Lung (tissue), 11 donors: ENCODE measurements at regions not wholly inside any gene's neighbourhood (a gene's known extent, or its start where the extent isn't known, plus 50 kb on each side); places are given as distances from the start of the nearest gene placed in this dataset.

Experiments used
- ATAC-seq: fragments of 200-7000 bp; cut with Tn5 transposase; one replicate; pipeline ENCODE4 v1.9.1; 2020; ENCODE audit warnings: moderate number of reproducible peaks; ENCODE audit not compliant: insufficient read depth, low FRiP score
- DNase-seq, 3 donors: peaks; one replicate each; pipeline ENCODE4 v3.0.0-alpha.2; 2013 to 2017
- H3K27ac ChIP-seq, 2 donors: one replicate each; pipeline ENCODE4 v1.5.1; 2013; ENCODE audit warnings: mild to moderate bottlenecking in 2 of 2, moderate library complexity in 2 of 2, control low read depth in 1 of 2, inconsistent platforms in 1 of 2, low read depth in 1 of 2, low read length in 1 of 2
- H3K27me3 ChIP-seq, 3 donors: one replicate each; pipeline ENCODE4 v1.5.1; 2013; ENCODE audit warnings: low read length in 2 of 3; ENCODE audit not compliant: control insufficient read depth in 3 of 3, insufficient read depth in 3 of 3
- H3K36me3 ChIP-seq, 4 donors: one replicate each; pipeline ENCODE4 v1.5.1; 2013; ENCODE audit warnings: low read length in 4 of 4, mild to moderate bottlenecking in 1 of 4, moderate library complexity in 1 of 4; ENCODE audit not compliant: control insufficient read depth in 4 of 4, insufficient read depth in 4 of 4
- H3K4me1 ChIP-seq, 5 donors: one replicate each; pipeline ENCODE4 v1.5.1; 2013; ENCODE audit warnings: low read length in 5 of 5, mild to moderate bottlenecking in 2 of 5, moderate library complexity in 1 of 5; ENCODE audit not compliant: control insufficient read depth in 5 of 5, insufficient read depth in 5 of 5
- H3K4me3 ChIP-seq: one replicate; pipeline ENCODE4 v1.5.1; 2013; ENCODE audit warnings: mild to moderate bottlenecking, control low read depth, moderate library complexity
- H3K9ac ChIP-seq, 2 donors: one replicate each; pipeline ENCODE4 v1.5.1; 2013; ENCODE audit warnings: low read length in 2 of 2, control low read depth in 1 of 2; ENCODE audit not compliant: insufficient read depth in 1 of 2
- H3K9me3 ChIP-seq, 4 donors: one replicate each; pipeline ENCODE4 v1.5.1; 2013; ENCODE audit warnings: low read length in 3 of 4, mild to moderate bottlenecking in 1 of 4, moderate library complexity in 1 of 4; ENCODE audit not compliant: control insufficient read depth in 4 of 4, insufficient read depth in 3 of 4
- WGBS, 2 donors: extraction: QIAGEN DNeasy Blood & Tissue Kit; methylation state at CpG; one replicate each; pipeline ENCODE4 v1.1.7; 2013; 5-methylcytosine and 5-hydroxymethylcytosine counted together
- TF ChIP-seq, protein P1 (sequence below): IDR thresholded peaks from 2 replicates; pipeline ENCODE4 v1.5.1; 2012; ENCODE audit warnings: mild to moderate bottlenecking; ENCODE audit errors: control extremely low read depth, extremely low read depth
- donor health status: control.
- donor health status: control.
- donor health status: Bipolar disorder and iron deficiency.
- donor health status: healthy.
- donor health status: DM: yes; HTN: yes; CAD: no.

DNA sequence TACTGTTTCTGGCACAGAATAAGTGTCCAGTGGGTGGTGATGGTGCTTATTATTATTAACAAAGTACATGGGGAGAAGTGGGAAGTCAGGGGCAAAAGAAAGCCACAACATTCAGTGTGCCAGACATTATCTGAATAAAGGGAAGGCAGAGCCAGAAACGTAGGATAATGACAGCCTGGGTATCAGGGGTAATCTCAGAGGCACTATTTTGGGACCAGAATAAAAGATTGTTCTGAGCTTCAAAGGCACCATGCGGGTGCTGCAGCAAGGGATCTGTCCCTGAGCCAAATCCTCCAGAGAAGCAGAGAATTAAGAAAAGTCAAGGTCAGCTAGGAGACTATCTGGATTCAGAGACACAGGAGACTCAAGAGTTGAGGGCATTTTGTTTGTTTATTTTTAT lies 328.8 kb upstream of the GATB start:
- no peaks in the 10 kb centered on the region for H3K27me3 ChIP-seq
- no peaks in the 10 kb centered on the region for H3K9me3 ChIP-seq
- no peak overlapping the region for H3K9ac ChIP-seq
- 65 to 74% methylated on average over 2 of the region's 2 CpGs for WGBS, 2 donors
- H3K27ac ChIP-seq: peak overlapping the region in 1 of 2 donors; percentile 82
- no peak overlapping the region for H3K4me3 ChIP-seq
- H3K4me1 ChIP-seq: no peaks in the 10 kb centered on the region
- ATAC-seq (no peak), DNase-seq (no peak)
- TF ChIP-seq, protein P1, sequence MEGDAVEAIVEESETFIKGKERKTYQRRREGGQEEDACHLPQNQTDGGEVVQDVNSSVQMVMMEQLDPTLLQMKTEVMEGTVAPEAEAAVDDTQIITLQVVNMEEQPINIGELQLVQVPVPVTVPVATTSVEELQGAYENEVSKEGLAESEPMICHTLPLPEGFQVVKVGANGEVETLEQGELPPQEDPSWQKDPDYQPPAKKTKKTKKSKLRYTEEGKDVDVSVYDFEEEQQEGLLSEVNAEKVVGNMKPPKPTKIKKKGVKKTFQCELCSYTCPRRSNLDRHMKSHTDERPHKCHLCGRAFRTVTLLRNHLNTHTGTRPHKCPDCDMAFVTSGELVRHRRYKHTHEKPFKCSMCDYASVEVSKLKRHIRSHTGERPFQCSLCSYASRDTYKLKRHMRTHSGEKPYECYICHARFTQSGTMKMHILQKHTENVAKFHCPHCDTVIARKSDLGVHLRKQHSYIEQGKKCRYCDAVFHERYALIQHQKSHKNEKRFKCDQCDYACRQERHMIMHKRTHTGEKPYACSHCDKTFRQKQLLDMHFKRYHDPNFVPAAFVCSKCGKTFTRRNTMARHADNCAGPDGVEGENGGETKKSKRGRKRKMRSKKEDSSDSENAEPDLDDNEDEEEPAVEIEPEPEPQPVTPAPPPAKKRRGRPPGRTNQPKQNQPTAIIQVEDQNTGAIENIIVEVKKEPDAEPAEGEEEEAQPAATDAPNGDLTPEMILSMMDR: no peak
- no peaks in the 10 kb centered on the region for H3K36me3 ChIP-seq

DNA sequence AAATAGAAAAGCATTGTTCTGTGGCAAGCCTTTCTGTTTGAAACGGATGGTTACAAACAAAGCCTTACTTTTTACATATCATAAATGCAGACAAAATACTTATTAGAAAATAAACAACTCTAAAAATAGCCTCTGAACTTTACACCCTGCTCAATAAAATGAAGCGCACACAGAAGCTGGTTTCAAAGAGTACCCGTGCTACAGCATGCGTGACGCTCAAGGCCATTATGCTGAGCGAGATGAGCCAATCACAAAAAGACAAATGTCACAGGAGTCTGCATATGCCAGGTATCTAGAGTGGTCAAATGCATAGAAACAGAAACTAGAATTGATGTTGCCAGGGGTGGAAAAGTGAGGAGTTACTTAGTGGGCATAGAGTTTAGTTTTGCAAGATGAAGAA lies 326.5 kb upstream of the GATB start:
- H3K4me3 ChIP-seq: no peak overlapping the region
- ATAC-seq (no peak), DNase-seq (no peak)
- H3K4me1 ChIP-seq: no peaks in the 10 kb centered on the region
- WGBS, 2 donors: 87 to 93% methylated on average over 6 of the region's 6 CpGs
- H3K36me3 ChIP-seq: no peaks in the 10 kb centered on the region
- no peaks in the 10 kb centered on the region for H3K9me3 ChIP-seq
- TF ChIP-seq, protein P1: no peak
- H3K9ac ChIP-seq: no peak overlapping the region
- H3K27ac ChIP-seq: no peak overlapping the region
- H3K27me3 ChIP-seq: no peaks in the 10 kb centered on the region

GRCh38 chr4:152085657-152086056 lies 324.9 kb upstream of the GATB start:
- Histone ChIP-seq H3K27me3 (no peaks in the 10 kb centered on the region), H3K9ac (no peak overlapping the region), H3K9me3 (no peaks in the 10 kb centered on the region), H3K4me1 (no peaks in the 10 kb centered on the region), H3K27ac (no peak overlapping the region), H3K4me3 (no peak overlapping the region), H3K36me3 (no peaks in the 10 kb centered on the region)
- 22 to 39% methylated on average over 1 of the region's 1 CpG for WGBS, 2 donors
- ATAC-seq (no peak), DNase-seq (no peak)
- TF ChIP-seq, protein P1: no peak

- TF ChIP-seq, protein P1: no peak
- Histone ChIP-seq H3K27ac (no peak overlapping the region), H3K9me3 (no peaks in the 10 kb centered on the region), H3K36me3 (no peaks in the 10 kb centered on the region), H3K4me1 (no peaks in the 10 kb centered on the region), H3K4me3 (no peak overlapping the region), H3K27me3 (no peaks in the 10 kb centered on the region), H3K9ac (no peak overlapping the region)
- WGBS, 2 donors: 73 to 86% methylated on average over 6 of the region's 6 CpGs
- DNase-seq (no peak), ATAC-seq (no peak)
These were observed 322.5 kb upstream of the GATB start for GRCh38 chr4:152083338-152083737.
